HCT116 (cell line): ENCODE measurements at regions not wholly inside any gene's neighbourhood (a gene's known extent, or its start where the extent isn't known, plus 50 kb on each side); places are given as distances from the start of the nearest gene placed in this dataset.

Source experiments
- ATAC-seq: fragments of 200-7000 bp; cut with Tn5 transposase; 2 replicates; pipeline ENCODE4 v1.9.1; 2020; ENCODE audit warnings: mild to moderate bottlenecking, moderate library complexity
- BruUV-seq: library from RNA; stranded (reverse); fragments of 400-500 nt; replicated peaks from 2 replicates; lab custom pipeline; 2021; lab: Mats Ljungman, UMichigan
- CTCF ChIA-PET: fragments of 300-600 bp; sonication (Branson Sonifier 250); formaldehyde crosslinking; loops from one replicate; lab custom pipeline; 2021; ENCODE audit warnings: antibody characterized with exemption; lab: Charles Lee
- POLR2A ChIA-PET: fragments of 300-600, 350-600 bp; sonication (Branson Sonifier 250); formaldehyde crosslinking; loops from one replicate; lab custom pipeline; 2021; ENCODE audit warnings: antibody characterized with exemption; lab: Charles Lee
- RAD21 ChIA-PET, 2 experiments: fragments of 300-600 bp; sonication (Branson Sonifier 250); formaldehyde crosslinking; loops; one replicate each; lab custom pipeline; 2023; ENCODE audit warnings: low total read pairs in 2 of 2; ENCODE audit not compliant: uncharacterized antibody in 2 of 2, unreplicated experiment in 2 of 2, low non-redundant PET in 1 of 2; lab: Charles Lee
- DNase-seq: peaks from one replicate; pipeline ENCODE4 v3.0.0-alpha.2; 2010; ENCODE audit warnings: low read depth, low spot score
- H2AFZ ChIP-seq: fragments of 200-600 bp; shearing (Covaris generic), sonication (generic); 2 replicates; pipeline ENCODE4 v1.6.1; 2017; ENCODE audit warnings: low read depth, mixed run types, mixed read lengths, antibody characterized with exemption, low read length; ENCODE audit not compliant: poor library complexity, severe bottlenecking
- H3K27ac ChIP-seq: 2 replicates; pipeline ENCODE4 v1.5.1; 2012; ENCODE audit warnings: low read depth, low read length
- H3K27me3 ChIP-seq: fragments of 200-600 bp; sonication (generic); 2 replicates; pipeline ENCODE4 v1.6.1; 2016; ENCODE audit warnings: mixed run types, low read length, mixed read lengths; ENCODE audit not compliant: insufficient read depth
- H3K36me3 ChIP-seq, 2 experiments: fragments of 200-500 bp in 1 of 2; fragments of 200-600 bp in 1 of 2; sonication (Bioruptor generic) in 1 of 2; sonication (generic) in 1 of 2; 2 replicates each; pipeline versions ENCODE4 v1.5.1 to v1.6.1; 2014 to 2016; ENCODE audit warnings: low read length in 2 of 2, inconsistent platforms in 1 of 2, mixed read lengths in 1 of 2, mixed run types in 1 of 2; ENCODE audit not compliant: insufficient read depth in 2 of 2, control insufficient read depth in 1 of 2
- H3K4me1 ChIP-seq, 2 experiments: fragments of 200-600 bp in 1 of 2; sonication (generic) in 1 of 2; 2 replicates each; pipeline versions ENCODE4 v1.5.1 to v1.6.1; 2012 to 2017; ENCODE audit warnings: low read length in 2 of 2, inconsistent platforms in 1 of 2, mild to moderate bottlenecking in 1 of 2, mixed read lengths in 1 of 2, mixed run types in 1 of 2, moderate library complexity in 1 of 2; ENCODE audit not compliant: insufficient read depth in 2 of 2, control insufficient read depth in 1 of 2
- H3K4me2 ChIP-seq: fragments of 200-600 bp; sonication (generic); 2 replicates; pipeline ENCODE4 v1.6.1; 2017; ENCODE audit warnings: mixed run types, low read length, mixed read lengths
- H3K4me3 ChIP-seq, 2 experiments: fragments of 200-600 bp in 1 of 2; sonication (generic) in 1 of 2; replicated peaks in 1 of 2; 2 replicates each; pipeline ENCODE4 v1.5.1; 2011 to 2016; ENCODE audit warnings: low read length in 2 of 2, control low read depth in 1 of 2, low read depth in 1 of 2, mild to moderate bottlenecking in 1 of 2, mixed read lengths in 1 of 2, mixed run types in 1 of 2
- H3K79me2 ChIP-seq: fragments of 200-600 bp; sonication (generic); 2 replicates; pipeline ENCODE4 v1.6.1; 2017; ENCODE audit warnings: mild to moderate bottlenecking, mixed run types, low read length, moderate library complexity, mixed read lengths; ENCODE audit not compliant: insufficient read depth
- H3K9ac ChIP-seq: fragments of 200-600 bp; sonication (generic); 2 replicates; pipeline ENCODE4 v1.6.1; 2016; ENCODE audit warnings: low read length, mixed read lengths
- H3K9me2 ChIP-seq: fragments of 200-600 bp; sonication (generic), shearing (Covaris generic); 2 replicates; pipeline ENCODE4 v1.6.1; 2017; ENCODE audit warnings: mixed run types, mild to moderate bottlenecking, moderate library complexity; ENCODE audit not compliant: insufficient read depth
- H3K9me3 ChIP-seq, 2 experiments: fragments of 200-500 bp in 1 of 2; fragments of 200-600 bp in 1 of 2; sonication (Bioruptor generic) in 1 of 2; sonication (generic) in 1 of 2; 2 replicates each; pipeline ENCODE4 v1.6.1; 2014 to 2017; ENCODE audit warnings: low read length in 2 of 2, mixed read lengths in 2 of 2, inconsistent platforms in 1 of 2, low read depth in 1 of 2, mild to moderate bottlenecking in 1 of 2, mixed run types in 1 of 2, moderate library complexity in 1 of 2; ENCODE audit not compliant: control insufficient read depth in 1 of 2, insufficient read depth in 1 of 2
- H4K20me1 ChIP-seq: fragments of 200-600 bp; sonication (generic), shearing (Covaris generic); 2 replicates; pipeline ENCODE4 v1.6.1; 2017; ENCODE audit warnings: mixed run types, mild to moderate bottlenecking, moderate library complexity; ENCODE audit not compliant: insufficient read depth
- CBX3 ChIP-seq: IDR thresholded peaks from 2 replicates; pipeline ENCODE4 v1.6.1; 2012; ENCODE audit warnings: low read depth
- EGR1 ChIP-seq: IDR thresholded peaks from 2 replicates; pipeline ENCODE4 v1.6.1; 2012; ENCODE audit warnings: low read depth
- ELF1 ChIP-seq: IDR thresholded peaks from 2 replicates; pipeline ENCODE4 v1.6.1; 2012; ENCODE audit warnings: low read depth, borderline replicate concordance
- EZH2 ChIP-seq: fragments of 200-600 bp; sonication (generic); IDR thresholded peaks from 2 replicates; pipeline ENCODE4 v1.6.1; 2017; ENCODE audit warnings: antibody characterized with exemption, mixed run types
- EZH2phosphoT487 ChIP-seq: fragments of 200-600 bp; IDR thresholded peaks from 2 replicates; pipeline ENCODE4 v1.6.1; 2018; ENCODE audit warnings: antibody characterized with exemption, borderline replicate concordance
- FOSL1 ChIP-seq: IDR thresholded peaks from 2 replicates; pipeline ENCODE4 v1.6.1; 2012; ENCODE audit warnings: low read depth
- POLR2A ChIP-seq: IDR thresholded peaks from 2 replicates; pipeline ENCODE4 v1.7.0; 2011; ENCODE audit warnings: borderline replicate concordance; ENCODE audit not compliant: insufficient read depth, insufficient read length; ENCODE audit errors: extremely low read depth
- YY1 ChIP-seq: IDR thresholded peaks from 2 replicates; pipeline ENCODE4 v1.6.1; 2011; ENCODE audit warnings: low read length, low read depth, moderate library complexity, mild to moderate bottlenecking; ENCODE audit not compliant: insufficient replicate concordance; ENCODE audit errors: extremely low read depth
- intact Hi-C: fragments of 100-400 bp; cut with micrococcal nuclease; formaldehyde crosslinking; loops from 2 replicates; pipeline ENCODE4 v1.10.0; 2022
- TF ChIP-seq, protein P1 (sequence below): IDR thresholded peaks from 2 replicates; pipeline ENCODE4 v1.6.1; 2011; ENCODE audit warnings: mild to moderate bottlenecking, low read length, moderate library complexity; ENCODE audit not compliant: insufficient replicate concordance; ENCODE audit errors: extremely low read depth
- TF ChIP-seq, protein P2 (sequence below), 3 experiments: fragments of 200-600 bp in 1 of 3; sonication (generic) in 1 of 3; IDR thresholded peaks in 2 of 3; conservative IDR thresholded peaks in 1 of 3; 2 replicates each; pipeline ENCODE4 v1.5.1; 2012 to 2017; ENCODE audit warnings: low read depth in 2 of 3, low read length in 2 of 3, antibody characterized with exemption in 1 of 3, borderline replicate concordance in 1 of 3, control low read depth in 1 of 3, mild to moderate bottlenecking in 1 of 3, mixed read lengths in 1 of 3, mixed run types in 1 of 3, moderate library complexity in 1 of 3; ENCODE audit not compliant: insufficient read depth in 1 of 3
- TF ChIP-seq, protein P3 (sequence below): IDR thresholded peaks from 2 replicates; pipeline ENCODE4 v1.6.1; 2012

DNA sequence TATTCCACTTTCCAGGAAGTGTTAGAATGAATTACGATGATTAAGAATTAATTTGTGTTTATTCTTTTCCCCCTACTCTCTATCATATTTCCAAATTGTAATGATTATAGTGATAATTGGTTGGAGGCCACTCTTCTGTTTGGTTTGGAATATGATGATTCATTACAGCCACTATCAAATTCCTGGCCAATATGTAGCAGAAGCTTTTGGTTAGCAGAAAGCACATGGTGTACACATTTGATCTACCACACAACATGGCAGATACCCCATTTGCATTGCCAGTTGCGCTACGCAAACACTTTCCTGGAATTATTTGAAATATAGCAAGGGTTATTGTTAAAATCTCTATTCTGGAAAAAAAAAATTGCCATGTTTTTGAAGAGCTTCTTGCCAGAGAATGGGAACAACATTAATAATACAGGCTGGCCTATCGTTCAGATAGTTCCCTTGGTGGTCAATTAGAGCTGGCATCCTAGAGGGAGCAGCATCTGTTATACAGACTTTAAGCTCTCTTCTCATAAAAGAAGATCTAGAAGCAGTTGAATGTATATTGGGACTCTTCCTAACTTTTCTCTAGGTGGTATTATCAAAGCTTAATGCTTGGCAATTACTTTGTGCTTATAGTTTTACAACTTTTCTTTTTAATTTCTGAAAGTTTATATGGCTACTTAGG lies 455.0 kb upstream of the ACTBL2 start:
- Histone ChIP-seq H3K9me2 (no peaks in the 10 kb centered on the region), H3K4me1 (no peaks in the 10 kb centered on the region), H3K4me3 (no peak overlapping the region), H3K9ac (no peak overlapping the region), H3K36me3 (no peaks in the 10 kb centered on the region), H4K20me1 (no peaks in the 10 kb centered on the region), H3K27me3 (no peaks in the 10 kb centered on the region), H2AFZ (no peak overlapping the region), H3K27ac (no peak overlapping the region), H3K9me3 (no peaks in the 10 kb centered on the region), H3K79me2 (no peaks in the 10 kb centered on the region), H3K4me2 (no peak overlapping the region)
- ATAC-seq (no peak), DNase-seq (no peak)
- intact Hi-C loops: no loop called here
- RAD21 ChIA-PET: interaction anchor here in 1 of 2 experiments (0.7 kb wide), 1 partner anchor 197 kb away, joined by 3 read pairs; no protein-coding TSS in a partner anchor
- CTCF ChIA-PET: interaction anchor here (1.2 kb wide), 1 partner anchor 50 kb away, joined by 3 read pairs; no protein-coding TSS in a partner anchor
- POLR2A ChIA-PET: no interaction called here
- TF ChIP-seq EZH2 (no peak), FOSL1 (no peak), EGR1 (no peak), EZH2phosphoT487 (no peak), YY1 (no peak), CBX3 (no peak), ELF1 (no peak), POLR2A (no peak)
- TF ChIP-seq, protein P1, sequence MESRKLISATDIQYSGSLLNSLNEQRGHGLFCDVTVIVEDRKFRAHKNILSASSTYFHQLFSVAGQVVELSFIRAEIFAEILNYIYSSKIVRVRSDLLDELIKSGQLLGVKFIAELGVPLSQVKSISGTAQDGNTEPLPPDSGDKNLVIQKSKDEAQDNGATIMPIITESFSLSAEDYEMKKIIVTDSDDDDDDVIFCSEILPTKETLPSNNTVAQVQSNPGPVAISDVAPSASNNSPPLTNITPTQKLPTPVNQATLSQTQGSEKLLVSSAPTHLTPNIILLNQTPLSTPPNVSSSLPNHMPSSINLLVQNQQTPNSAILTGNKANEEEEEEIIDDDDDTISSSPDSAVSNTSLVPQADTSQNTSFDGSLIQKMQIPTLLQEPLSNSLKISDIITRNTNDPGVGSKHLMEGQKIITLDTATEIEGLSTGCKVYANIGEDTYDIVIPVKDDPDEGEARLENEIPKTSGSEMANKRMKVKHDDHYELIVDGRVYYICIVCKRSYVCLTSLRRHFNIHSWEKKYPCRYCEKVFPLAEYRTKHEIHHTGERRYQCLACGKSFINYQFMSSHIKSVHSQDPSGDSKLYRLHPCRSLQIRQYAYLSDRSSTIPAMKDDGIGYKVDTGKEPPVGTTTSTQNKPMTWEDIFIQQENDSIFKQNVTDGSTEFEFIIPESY: no peak
- TF ChIP-seq, protein P2, sequence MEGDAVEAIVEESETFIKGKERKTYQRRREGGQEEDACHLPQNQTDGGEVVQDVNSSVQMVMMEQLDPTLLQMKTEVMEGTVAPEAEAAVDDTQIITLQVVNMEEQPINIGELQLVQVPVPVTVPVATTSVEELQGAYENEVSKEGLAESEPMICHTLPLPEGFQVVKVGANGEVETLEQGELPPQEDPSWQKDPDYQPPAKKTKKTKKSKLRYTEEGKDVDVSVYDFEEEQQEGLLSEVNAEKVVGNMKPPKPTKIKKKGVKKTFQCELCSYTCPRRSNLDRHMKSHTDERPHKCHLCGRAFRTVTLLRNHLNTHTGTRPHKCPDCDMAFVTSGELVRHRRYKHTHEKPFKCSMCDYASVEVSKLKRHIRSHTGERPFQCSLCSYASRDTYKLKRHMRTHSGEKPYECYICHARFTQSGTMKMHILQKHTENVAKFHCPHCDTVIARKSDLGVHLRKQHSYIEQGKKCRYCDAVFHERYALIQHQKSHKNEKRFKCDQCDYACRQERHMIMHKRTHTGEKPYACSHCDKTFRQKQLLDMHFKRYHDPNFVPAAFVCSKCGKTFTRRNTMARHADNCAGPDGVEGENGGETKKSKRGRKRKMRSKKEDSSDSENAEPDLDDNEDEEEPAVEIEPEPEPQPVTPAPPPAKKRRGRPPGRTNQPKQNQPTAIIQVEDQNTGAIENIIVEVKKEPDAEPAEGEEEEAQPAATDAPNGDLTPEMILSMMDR (IDR thresholded peaks at IDR 0.05 in 2 of 3, conservative IDR thresholded peaks at IDR 0.05 in 1 of 3; ENCODE audit: borderline replicate concordance in 1 of 3, insufficient read depth in 1 of 3, low read depth in 2 of 3, low read length in 2 of 3): no peak
- TF ChIP-seq, protein P3, sequence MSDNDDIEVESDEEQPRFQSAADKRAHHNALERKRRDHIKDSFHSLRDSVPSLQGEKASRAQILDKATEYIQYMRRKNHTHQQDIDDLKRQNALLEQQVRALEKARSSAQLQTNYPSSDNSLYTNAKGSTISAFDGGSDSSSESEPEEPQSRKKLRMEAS: no peak
- no TSS peak for BruUV-seq
